HG03025 (cell line): ENCODE measurements at regions not wholly inside any gene's neighbourhood (a gene's known extent, or its start where the extent isn't known, plus 50 kb on each side); places are given as distances from the start of the nearest gene placed in this dataset.
"Not testable (repeated sequence)": the region's sequence is repeated elsewhere in the genome, so short reads cannot be mapped to it uniquely, and the experiment has no call there.

ENCODE experiments used
- ATAC-seq: cut with Tn5 transposase; IDR thresholded peaks from one replicate; pipeline ENCODE4 v1.9.1; 2021; ENCODE audit warnings: mild to moderate bottlenecking, moderate library complexity; ENCODE audit not compliant: unreplicated experiment, low FRiP score

DNA sequence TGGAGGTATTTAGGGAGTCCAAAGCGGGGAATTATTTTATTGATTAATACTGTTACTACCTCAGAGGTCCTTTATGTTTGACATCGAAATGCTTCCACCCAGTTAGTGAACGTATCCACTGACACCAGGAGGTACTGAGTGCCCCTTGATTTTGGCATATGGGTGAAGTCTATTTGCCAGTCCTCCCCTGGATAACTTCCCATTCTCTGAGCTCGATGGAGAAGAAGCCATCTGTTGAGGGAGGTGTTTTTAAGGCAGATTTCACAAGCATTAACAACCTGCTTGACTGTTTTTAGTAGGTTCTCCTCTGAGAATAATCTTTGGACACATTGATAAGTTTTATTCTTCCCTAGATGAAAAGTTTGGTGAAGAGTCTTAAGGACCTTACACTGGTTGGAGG is 165.3 kb upstream of the NREP start:
- no peak for ATAC-seq

DNA sequence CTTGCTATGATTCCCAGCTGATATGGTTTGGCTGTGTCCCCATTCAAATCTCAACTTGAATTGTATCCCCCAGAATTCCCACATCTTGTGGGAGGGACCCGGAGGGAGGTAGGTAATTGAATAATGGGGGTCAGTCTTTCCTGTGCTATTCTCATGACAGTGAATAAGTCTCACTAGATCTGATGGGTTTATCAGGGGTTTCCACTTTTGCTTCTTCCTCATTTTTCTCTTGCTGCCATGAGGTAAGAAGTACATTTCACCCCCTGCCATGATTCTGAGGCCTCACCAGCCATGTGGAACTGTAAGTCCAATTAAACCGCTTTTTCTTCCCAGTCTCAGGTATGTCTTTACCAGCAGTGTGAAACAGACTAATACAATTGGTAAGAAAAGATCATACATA is 164.7 kb upstream of the NREP start:
- ATAC-seq, result not testable (repeated sequence)

DNA sequence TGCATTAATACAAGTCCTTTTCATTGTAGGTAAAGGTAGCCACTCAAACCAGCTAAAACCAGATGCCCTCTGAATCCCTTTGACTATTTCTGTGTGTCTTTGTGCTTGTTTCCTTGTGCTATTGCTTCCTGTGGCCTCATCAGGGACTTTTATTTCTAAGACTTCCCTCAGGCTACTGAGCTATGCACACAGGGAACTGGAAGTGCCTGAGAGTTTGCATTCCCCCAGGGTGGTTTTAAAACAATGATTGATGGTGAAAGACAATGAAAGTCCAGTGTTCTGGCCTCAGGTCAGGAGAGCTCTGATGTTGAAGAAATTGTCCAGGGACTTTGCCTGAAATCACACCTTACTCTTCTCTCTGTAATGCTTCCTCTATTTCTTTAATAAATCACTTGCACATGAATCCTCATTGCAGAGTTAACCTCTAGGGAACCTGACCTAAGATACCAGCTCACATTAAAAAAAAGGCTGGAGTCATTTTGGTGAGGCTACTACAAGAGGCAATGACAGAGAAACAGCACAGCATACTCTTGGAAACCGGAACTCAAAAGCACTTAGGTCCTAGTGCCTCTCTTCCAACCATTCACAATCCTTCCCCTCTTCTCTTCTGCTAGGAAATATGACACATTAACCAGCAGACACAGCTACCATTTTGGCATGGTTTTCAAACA is 158.1 kb upstream of the NREP start:
- ATAC-seq, result no peak

DNA sequence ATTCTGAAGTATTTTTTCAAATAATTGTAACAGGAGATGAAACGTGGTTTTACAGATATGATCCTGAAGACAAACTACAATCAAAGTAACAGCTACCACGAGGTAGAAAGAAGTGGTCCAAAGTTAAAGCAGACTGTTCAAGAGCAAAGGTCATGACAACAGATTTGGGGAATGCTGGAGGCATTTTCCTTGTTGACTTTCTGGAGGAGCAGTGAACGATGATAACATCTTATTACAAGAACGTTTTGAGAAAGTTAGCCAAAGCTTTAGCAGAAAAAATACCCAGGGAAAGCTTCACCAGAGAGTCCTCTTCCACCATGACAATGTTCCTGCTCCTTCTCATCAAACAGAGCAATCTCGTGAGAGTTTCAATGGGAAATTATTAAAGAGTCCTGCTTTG is 145.4 kb upstream of the NREP start:
- no peak for ATAC-seq

DNA sequence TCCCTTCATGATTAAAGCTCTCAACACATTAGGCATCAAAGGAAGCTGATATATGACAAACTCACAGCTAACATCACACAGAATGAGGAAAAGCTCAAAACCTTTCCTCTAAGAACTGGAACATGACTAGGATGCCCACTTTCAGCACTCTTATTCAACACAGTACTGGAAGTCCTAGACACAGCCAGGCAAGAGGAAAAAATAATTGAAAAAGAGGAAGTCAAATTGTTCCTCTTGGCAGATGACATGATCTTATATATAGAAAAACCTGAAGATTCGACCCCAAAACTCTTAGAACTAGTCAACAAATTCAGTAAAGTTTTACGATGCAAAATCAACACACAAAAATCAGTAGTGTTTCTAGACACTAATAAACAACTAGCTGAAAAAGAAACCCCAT is 144.3 kb upstream of the NREP start:
- no peak for ATAC-seq

DNA sequence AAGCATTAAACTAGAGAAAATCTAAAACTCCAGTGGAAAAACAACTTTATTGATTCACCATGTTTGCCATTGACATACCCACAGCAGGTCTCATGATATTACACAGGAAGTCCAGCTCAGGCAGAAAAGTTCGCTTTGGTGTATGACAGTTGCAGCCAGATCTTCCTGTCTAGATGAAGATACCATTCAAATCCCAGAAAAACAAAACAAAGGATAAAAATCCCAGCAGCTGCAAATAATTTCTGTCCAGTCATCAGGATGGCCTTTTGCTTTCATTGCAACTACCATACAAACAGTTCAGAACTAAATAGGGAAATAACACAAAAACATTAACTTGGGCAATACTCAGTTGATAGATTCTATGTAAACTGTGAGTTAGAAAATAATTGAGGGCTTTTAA is 136.0 kb upstream of the NREP start:
- no peak for ATAC-seq

DNA sequence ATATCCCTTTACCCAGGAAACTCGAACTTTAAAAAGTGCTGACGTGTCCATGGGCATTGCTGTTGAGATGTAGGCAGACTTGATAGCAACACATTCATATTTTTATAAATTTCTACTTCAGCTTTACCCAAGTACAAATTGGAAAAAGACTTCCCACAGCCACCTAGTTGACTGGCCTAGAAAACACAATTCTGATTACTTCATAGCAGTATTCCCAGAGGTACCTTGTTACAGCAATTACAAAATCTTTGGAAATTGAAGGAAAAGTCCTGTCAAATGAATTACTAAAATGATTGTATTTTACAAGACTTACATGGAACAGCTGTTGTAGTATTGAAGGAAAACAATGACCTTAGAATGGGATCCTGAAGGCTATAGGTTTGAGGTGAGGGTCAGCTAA is 130.7 kb upstream of the NREP start:
- no peak for ATAC-seq

DNA sequence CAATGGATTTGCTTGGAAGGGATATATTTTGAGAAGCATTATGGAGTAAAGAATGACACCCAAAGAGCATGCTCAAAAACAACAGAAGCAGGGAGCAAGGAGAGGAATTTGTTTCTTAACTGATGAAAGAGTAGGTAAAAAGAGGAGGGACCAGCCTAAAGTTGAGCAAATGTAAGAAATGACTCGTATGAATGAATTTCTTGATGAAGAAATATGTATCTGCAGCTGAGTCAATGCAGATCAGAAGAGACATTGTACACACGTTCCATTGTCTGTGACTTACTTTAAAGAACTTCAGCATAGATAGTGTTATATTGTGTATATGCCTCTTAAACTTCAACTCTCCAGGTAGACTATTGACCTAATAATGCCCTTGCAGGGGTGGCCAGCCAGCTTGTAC is 112.7 kb upstream of the NREP start:
- no peak for ATAC-seq

DNA sequence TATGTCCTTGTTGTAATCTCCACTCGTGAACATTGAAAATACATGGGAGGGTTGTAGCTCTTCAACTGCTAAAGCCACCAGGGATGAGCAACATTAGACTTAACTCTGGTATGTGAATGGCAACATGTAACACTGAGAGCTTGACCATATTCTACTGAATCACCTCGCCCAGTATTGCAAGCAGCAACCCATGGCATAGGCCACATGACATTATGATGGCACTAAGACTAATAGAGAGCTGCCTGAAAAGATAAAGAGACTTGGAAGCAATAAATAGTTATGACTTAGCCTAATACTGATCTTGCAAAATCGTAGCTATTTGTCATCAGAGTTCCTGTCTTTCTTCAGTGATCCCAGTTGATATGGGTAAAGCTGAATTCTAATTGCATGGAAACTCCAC is 108.4 kb upstream of the NREP start:
- ATAC-seq, result no peak

DNA sequence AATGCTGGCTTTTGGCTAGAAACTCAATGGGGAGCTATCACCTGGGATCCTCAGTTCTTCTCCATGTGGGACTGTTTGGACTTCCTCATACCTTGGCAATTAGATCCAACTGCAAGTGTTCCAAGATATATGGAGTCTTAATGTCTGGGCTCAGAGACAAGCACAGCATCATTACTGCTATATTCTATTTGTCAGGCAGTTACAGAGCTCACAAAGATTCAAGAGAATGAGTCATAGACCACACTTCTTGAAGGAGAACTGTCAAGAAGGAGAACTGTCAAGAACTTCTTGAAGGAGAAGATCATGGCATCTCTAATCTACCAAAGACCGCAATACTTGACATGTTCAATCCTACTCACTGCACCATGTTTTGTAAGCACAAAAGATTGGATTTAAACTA is 106.8 kb upstream of the NREP start:
- no peak for ATAC-seq

DNA sequence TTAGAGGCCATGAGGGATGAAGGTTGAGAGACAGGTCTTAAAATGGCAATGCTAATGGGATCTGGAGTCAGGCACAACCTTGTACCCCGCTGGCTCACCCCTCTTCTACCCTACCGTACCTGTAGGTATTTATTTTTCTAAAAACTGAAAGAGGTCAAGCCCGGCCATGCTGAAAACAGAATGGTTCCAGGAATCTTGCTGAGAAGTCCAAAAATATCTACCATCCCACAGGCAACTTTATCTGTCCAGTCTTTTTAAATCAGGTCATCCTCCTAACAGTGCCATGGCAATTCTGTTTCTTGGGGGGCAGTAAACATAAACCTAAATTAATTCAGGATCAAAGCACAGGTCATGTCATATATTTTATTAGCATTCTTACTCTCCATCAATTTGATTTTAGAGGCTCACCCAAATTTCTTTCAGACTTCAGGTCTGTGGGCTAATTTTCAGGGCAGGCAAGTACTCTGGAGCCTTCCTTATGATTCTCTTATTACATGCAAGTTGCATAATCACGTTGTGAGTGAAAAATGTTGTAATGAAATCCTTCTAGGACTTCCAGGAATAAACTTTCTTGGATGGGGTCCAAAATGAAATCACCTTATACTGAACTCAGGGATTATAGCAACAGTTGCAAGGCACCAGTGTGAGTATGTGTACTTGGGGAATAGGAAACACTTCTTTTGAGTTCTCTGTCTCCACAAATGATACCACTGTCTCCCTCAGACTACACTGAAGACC is 102.7 kb upstream of the NREP start:
- ATAC-seq, result no peak

DNA sequence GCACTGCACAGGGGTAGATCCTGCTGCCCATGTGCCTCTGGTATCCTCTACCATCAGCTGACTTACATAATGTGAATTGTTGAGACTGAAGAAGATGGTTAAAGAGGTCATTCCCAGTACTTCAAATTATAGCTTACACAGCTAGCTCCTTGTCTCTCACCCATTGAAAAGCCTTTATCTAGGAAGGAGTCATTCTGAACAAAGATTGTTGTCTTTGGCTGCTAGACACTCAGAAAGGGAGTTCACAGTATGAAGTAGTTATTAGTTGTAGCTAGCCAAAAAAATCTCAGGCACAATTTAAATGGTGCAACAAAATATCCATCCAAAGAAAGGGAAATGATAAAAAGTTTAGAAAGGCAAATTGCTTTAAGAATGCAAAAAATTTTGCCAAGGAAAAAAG is 102.0 kb upstream of the NREP start:
- no peak for ATAC-seq

DNA sequence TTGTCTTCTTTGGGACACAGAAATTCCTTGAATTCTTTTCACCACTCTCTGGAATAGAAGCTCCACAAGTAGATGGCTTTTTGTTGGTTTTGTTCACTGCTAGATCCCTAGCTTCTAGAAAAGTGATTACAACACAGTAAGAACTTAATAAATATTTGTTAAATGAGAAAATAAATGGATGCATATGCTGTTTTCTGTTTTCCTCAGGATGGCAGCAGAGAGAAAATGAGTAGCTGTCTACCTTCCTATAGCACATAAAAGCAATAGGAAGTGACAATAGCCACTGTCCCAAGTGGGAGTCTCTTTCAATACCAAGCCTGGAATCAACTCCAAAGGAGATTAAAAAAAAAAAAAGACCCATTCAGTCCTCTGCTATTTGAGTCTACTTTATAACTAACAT is 100.6 kb upstream of the NREP start:
- no peak for ATAC-seq

DNA sequence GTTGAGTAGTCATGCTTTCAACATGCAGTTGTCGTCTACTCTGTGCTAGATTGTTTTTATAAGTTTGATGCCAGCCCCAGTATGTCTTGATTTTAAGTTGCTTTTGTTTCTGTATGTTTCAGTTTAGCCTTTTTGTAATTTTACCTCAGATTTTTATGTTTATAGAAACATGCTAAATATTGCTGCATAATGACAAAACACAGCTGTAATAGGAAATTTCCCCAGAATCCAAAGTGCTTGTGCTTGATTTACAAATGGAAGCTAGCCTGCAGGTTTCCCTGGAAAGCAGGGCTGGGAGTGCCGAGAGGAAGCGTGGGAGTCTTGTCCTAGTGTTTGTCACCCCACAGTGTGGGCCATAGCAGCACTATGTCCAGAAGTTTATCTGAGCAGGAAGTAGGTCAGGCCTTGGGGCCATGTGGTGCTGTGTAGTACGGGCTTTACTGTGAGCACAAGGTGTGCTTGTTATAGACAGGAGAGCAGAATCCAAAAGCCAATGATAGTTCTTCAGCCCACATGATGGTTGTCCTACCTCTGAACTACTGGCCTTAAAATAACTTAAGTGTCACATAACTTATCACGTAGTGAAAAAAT is 100.0 kb upstream of the NREP start:
- no peak for ATAC-seq

DNA sequence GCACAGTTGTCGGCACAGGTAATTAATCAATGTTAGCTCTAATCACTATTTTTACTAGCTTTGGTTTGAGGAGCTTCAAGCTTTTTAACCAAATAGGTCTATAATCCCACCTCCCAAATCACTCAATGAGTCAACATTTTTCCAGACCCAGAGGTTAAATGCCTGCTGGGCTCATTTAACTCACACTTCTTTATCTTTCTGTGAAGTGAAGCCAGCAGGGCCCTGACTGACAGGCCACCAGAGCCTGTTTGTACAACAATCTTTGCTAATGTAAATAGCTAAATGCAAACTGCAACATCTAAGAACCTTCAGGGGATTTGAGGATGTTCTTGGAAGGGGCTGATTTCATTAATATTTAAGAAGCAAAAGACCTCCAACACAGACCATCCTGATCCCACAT is 98.4 kb upstream of the NREP start:
- ATAC-seq, result no peak

DNA sequence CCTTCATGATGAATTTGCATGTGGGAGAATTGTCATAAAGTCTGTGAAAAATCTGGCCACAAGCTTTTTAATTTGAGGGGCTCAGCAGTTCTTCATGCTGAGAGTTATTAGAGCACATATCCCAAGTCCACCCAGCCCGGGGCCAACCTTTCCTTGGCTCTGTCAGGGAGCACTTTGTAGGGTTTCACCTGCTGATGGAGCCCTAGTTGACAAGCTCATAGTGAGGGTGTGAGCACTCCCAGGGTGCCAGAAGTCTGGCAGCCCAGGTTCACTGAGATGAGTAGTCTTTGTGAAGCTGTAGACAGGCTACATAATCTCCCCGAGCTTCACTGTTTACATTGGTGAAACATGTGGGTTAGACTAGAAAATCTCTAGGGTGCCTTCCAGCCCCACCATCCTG is 97.2 kb upstream of the NREP start:
- ATAC-seq, result no peak

DNA sequence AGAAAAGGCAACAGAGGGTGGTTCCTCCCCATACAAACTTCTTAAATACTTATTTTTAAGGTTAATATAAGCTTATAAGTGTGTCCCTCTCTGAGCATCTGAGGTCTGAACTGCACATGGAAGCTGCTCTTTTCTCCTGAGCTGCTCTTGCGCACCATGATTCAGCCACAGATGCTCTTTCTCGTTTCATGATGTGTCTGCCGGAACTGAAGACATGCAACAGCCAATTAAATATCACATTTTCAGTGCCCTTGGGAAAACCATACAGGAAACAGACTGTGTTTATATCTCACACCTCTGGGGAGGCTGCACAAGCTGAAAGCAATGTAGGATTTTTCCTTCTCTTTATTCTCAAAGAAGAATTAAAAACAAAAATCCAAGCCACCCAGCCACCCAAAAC is 96.8 kb upstream of the NREP start:
- no peak for ATAC-seq

DNA sequence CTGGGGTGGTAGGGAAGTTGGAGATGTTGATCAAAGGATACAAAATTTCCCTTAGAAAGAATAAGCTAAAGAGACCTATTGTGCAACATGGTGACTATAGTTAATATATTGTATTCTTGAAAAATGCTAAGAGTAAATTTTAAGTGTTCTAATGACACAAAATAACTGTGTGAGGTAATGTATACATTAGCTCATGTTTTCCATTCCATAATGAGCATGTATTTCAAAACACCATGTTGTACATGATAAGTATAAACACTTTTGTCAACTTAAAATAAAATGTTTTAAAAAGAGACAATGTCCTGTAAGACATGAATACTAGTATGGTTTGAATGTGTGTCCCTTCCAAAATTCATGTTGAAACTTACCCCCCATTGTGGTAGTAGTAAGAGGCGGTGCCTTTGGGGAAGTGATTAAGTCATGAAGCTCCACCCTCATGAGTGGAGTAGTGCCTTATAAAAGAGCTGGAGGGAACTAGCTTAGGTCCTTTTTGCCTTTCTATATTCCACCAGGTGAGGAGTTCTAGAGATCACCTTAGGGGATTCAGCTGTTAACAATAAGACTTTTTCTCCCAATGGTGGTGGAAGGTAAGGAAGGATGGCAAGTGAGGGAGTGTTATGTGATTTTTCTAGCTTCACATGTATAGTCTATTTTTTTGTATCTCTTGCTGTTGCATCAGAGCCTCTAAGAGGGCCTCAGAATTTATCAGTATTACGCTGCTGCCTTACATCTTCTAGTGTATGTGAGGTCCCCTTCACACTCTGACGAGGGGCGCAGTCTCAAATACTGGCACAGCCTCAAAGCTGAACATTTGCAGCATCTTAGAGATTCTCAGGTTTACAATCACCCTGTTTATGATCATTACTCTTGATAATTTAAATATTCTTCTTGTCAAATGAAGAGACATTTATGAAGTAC is 94.9 kb upstream of the NREP start:
- ATAC-seq, result no peak

DNA sequence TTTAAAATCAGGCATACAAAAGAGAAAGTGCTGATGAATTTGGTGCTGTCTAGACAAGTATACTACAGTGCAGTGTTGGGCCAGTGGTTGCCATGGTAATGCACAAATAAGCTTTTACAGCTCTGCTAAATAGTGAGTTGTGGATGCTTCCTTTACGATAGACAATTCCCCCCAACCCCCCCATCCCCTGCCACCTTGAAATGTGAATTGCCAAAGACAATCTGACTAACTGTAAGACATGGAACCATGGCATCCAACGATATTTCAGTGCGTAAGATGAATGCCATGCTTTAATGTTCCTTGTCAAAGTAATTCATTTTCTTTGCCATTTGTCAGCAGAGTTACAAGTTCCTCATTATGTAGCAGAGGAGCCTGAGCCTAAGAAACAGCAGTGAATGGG is 91.5 kb upstream of the NREP start:
- ATAC-seq, result no peak

DNA sequence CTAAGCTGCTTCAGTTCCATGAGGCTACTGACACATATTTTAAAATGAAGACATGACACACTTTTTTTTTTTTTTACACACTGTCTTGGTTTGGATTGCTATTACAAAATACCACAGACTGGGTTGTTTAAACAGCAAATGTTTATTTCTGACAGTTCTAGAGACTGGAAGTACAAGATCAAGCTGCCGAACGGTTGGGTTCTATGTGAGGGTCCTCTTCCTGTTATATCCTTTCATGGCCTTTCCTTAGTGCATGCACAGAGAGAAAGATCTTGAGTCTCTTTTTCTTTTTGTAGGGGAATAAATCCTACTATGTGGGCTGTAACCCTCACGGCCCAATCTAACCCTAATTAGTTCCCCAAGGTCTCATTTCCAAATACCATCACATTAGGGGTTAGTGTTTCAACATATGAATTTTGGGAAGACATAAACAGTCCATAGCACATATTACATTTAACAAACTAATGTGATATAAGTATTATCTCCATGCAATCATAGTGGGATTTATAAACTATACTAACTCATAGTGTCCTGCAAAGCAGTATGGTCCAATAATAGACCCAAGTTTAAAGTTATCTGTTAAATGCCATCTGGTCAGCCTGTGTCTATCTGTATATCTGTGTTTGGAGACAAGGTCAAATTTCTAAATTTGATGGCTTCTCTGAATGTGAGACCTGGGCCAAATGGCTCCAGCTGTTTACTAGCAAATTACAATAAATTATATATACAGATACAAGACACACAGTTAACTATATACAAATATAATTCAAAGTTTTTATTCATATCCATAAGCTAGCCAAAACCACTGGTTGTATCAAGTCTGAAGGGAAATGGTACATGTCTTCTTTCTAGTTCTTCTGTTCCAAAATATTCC is 90.3 kb upstream of the NREP start:
- no peak for ATAC-seq
